ENCODE measurements at regions not wholly inside any gene's neighbourhood (a gene's known extent, or its start where the extent isn't known, plus 50 kb on each side); places are given as distances from the start of the nearest gene placed in this dataset.

- no peak for DNase-seq
- Histone ChIP-seq H3K9me3 (no peaks in the 10 kb centered on the region), H3K4me1 (peaks cover 0 to 10% (median 5%) of the 10 kb centered on the region in 4 donors), H3K27ac (no peak overlapping the region), H3K27me3 (no peaks in the 10 kb centered on the region), H3K4me3 (no peak overlapping the region), H3K36me3 (peaks cover 0 to 11% (median 0%) of the 10 kb centered on the region in 4 donors)
- TF ChIP-seq POLR2A (IDR thresholded peaks at IDR 0.05) (no peak), CTCF (IDR thresholded peaks at IDR 0.05) (no peak)
- no peak for ATAC-seq
- intact Hi-C loops (cut with DNase I) = no loop called here
- WGBS (ENCODE audit: insufficient coverage, low coverage, low lambda C conversion rate, missing lambda C conversion rate) = 100% methylated on average over 1 of the region's 13 CpGs
Observed at GRCh38 chr12:124418156-124418555, 123.3 kb downstream of the RFLNA start.

GRCh38 chr12:124416516-124417395 lies 121.9 kb downstream of the RFLNA start:
- no peaks in the 10 kb centered on the region for H3K27me3 ChIP-seq
- no peaks in the 10 kb centered on the region for H3K9me3 ChIP-seq
- no peak overlapping the region for H3K27ac ChIP-seq
- H3K4me3 ChIP-seq = no peak overlapping the region
- WGBS (ENCODE audit: insufficient coverage, low coverage, low lambda C conversion rate, missing lambda C conversion rate) = 80% methylated on average over 15 of the region's 59 CpGs
- ATAC-seq = peak in 3 of 4 donors; percentile 67 to 80 (median 71)
- intact Hi-C loops (cut with DNase I) = no loop called here
- DNase-seq = no peak
- no peak for TF ChIP-seq CTCF (IDR thresholded peaks at IDR 0.05)
- no peak for TF ChIP-seq POLR2A (IDR thresholded peaks at IDR 0.05)
- H3K36me3 ChIP-seq = peaks cover 0 to 11% (median 0%) of the 10 kb centered on the region in 4 donors
- H3K4me1 ChIP-seq = no peaks in the 10 kb centered on the region

GRCh38 chr12:124415064-124415463 lies 120.2 kb downstream of the RFLNA start:
- ATAC-seq (no peak), DNase-seq (no peak)
- Histone ChIP-seq H3K27ac (no peak overlapping the region), H3K27me3 (no peaks in the 10 kb centered on the region), H3K4me3 (no peak overlapping the region), H3K36me3 (peaks cover 0 to 9% (median 0%) of the 10 kb centered on the region in 4 donors), H3K4me1 (peaks cover 0 to 6% (median 0%) of the 10 kb centered on the region in 4 donors), H3K9me3 (no peaks in the 10 kb centered on the region)
- WGBS (ENCODE audit: insufficient coverage, low coverage, low lambda C conversion rate, missing lambda C conversion rate) = no CpG with 5 or more reads among the region's 9 CpGs
- intact Hi-C loops (cut with DNase I) = no loop called here
- TF ChIP-seq POLR2A (IDR thresholded peaks at IDR 0.05) (no peak), CTCF (IDR thresholded peaks at IDR 0.05) (no peak)

- WGBS (ENCODE audit: insufficient coverage, low coverage, low lambda C conversion rate, missing lambda C conversion rate) = no CpG with 5 or more reads among the region's 8 CpGs
- Histone ChIP-seq H3K27me3 (no peaks in the 10 kb centered on the region), H3K4me3 (no peak overlapping the region), H3K36me3 (no peaks in the 10 kb centered on the region), H3K9me3 (no peaks in the 10 kb centered on the region), H3K4me1 (peaks cover 0 to 9% (median 0%) of the 10 kb centered on the region in 4 donors), H3K27ac (no peak overlapping the region)
- no peak for DNase-seq
- ATAC-seq = no peak
- intact Hi-C loops (cut with DNase I) = no loop called here
- TF ChIP-seq CTCF (IDR thresholded peaks at IDR 0.05) (no peak), POLR2A (IDR thresholded peaks at IDR 0.05) (no peak)
Observed at GRCh38 chr12:124413915-124414314, 119.0 kb downstream of the RFLNA start.

Data from right lobe of liver (tissue), 6 donors.